Gastroesophageal sphincter (tissue), 4 donors: ENCODE measurements at regions not wholly inside any gene's neighbourhood (a gene's known extent, or its start where the extent isn't known, plus 50 kb on each side); places are given as distances from the start of the nearest gene placed in this dataset.

Source experiments
- ATAC-seq: fragments of 150-250 bp; one replicate; pipeline ENCODE4 v1.9.1; 2016; ENCODE audit warnings: mild to moderate bottlenecking, moderate library complexity
- H3K27ac ChIP-seq, 4 donors: fragments of 200-600 bp; sonication (generic) in 3 of 4; 1 replicate in 3 of 4; 2 replicates in 1 of 4; pipeline ENCODE4 v1.5.1; 2016 to 2019
- H3K27me3 ChIP-seq: fragments of 200-600 bp; sonication (generic); one replicate; pipeline ENCODE4 v1.5.1; 2019
- H3K36me3 ChIP-seq, 2 donors: fragments of 200-600 bp; sonication (generic); one replicate each; pipeline ENCODE4 v1.5.1; 2019; ENCODE audit warnings: control low read depth in 1 of 2
- H3K4me1 ChIP-seq, 3 donors: fragments of 200-600 bp; sonication (generic); 1 replicate in 2 of 3; 2 replicates in 1 of 3; pipeline ENCODE4 v1.5.1; 2016 to 2019; ENCODE audit warnings: control low read depth in 2 of 3
- H3K4me3 ChIP-seq, 2 donors: fragments of 200-600 bp; sonication (generic); one replicate each; pipeline ENCODE4 v1.5.1; 2019; ENCODE audit warnings: mild to moderate bottlenecking in 1 of 2, moderate library complexity in 1 of 2
- H3K9me3 ChIP-seq, 3 donors: fragments of 200-600 bp; sonication (generic); one replicate each; pipeline ENCODE4 v1.5.1; 2017 to 2019; ENCODE audit warnings: control low read depth in 2 of 3
- CTCF ChIP-seq, 4 experiments: fragments of 200-600 bp in 2 of 4; fragments of 450-650 bp in 2 of 4; sonication (generic) in 1 of 4; IDR thresholded peaks; one replicate each; pipeline ENCODE4 v1.5.1; 2017 to 2019; ENCODE audit warnings: antibody characterized with exemption in 4 of 4, mild to moderate bottlenecking in 2 of 4, moderate library complexity in 2 of 4
- EP300 ChIP-seq: sonication (generic); formaldehyde crosslinking; IDR thresholded peaks from one replicate; pipeline ENCODE4 v1.6.1; 2017; ENCODE audit warnings: antibody characterized with exemption, mild to moderate bottlenecking
- POLR2A ChIP-seq, 2 donors: fragments of 450-650 bp; IDR thresholded peaks; one replicate each; pipeline ENCODE4 v1.6.1; 2017; ENCODE audit warnings: antibody characterized with exemption in 2 of 2, mild to moderate bottlenecking in 2 of 2, moderate library complexity in 1 of 2
- POLR2AphosphoS5 ChIP-seq: sonication (generic); formaldehyde crosslinking; IDR thresholded peaks from one replicate; pipeline ENCODE4 v1.6.1; 2017; ENCODE audit warnings: antibody characterized with exemption
- WGBS, 2 donors: methylation state at CpG; one replicate each; pipeline ENCODE4 v1.1.5; 2018; ENCODE audit warnings: low coverage in 1 of 2; 5-methylcytosine and 5-hydroxymethylcytosine counted together

GRCh38 chr2:2744107-2744506, 413.0 kb upstream of the MYT1L start:
- Histone ChIP-seq H3K27me3 (no peaks in the 10 kb centered on the region), H3K36me3 (no peaks in the 10 kb centered on the region), H3K27ac (no peak overlapping the region), H3K9me3 (no peaks in the 10 kb centered on the region), H3K4me1 (peaks cover 0 to 20% (median 0%) of the 10 kb centered on the region in 3 donors), H3K4me3 (no peak overlapping the region)
- TF ChIP-seq EP300: no peak
- TF ChIP-seq POLR2A (IDR thresholded peaks at IDR 0.05): no peak
- no peak for TF ChIP-seq POLR2AphosphoS5
- TF ChIP-seq CTCF (IDR thresholded peaks at IDR 0.05): no peak
- ATAC-seq: no peak
- 62 to 100% methylated on average over 2 to 4 of the region's 5 CpGs for whole genome bisulfite sequencing, 2 donors

GRCh38 chr2:2743164-2743571, 412.1 kb upstream of the MYT1L start:
- TF ChIP-seq POLR2AphosphoS5 (peak; percentile 57), CTCF (IDR thresholded peaks at IDR 0.05) (peak in 1 of 4 experiments; percentile 15), POLR2A (IDR thresholded peaks at IDR 0.05) (no peak), EP300 (no peak)
- WGBS, 2 donors: 13 to 30% methylated on average over 1 to 2 of the region's 6 CpGs
- Histone ChIP-seq H3K36me3 (no peaks in the 10 kb centered on the region), H3K27me3 (no peaks in the 10 kb centered on the region), H3K4me3 (no peak overlapping the region), H3K27ac (no peak overlapping the region), H3K9me3 (no peaks in the 10 kb centered on the region), H3K4me1 (peaks cover 0 to 20% (median 0%) of the 10 kb centered on the region in 3 donors)
- peak; percentile 86 for ATAC-seq

GRCh38 chr2:2742726-2743125, 411.7 kb upstream of the MYT1L start:
- ATAC-seq: no peak
- H3K27ac ChIP-seq: no peak overlapping the region

GRCh38 chr2:2740238-2740775, 409.2 kb upstream of the MYT1L start:
- Histone ChIP-seq H3K27me3 (no peaks in the 10 kb centered on the region), H3K4me3 (no peak overlapping the region), H3K36me3 (no peaks in the 10 kb centered on the region), H3K27ac (no peak overlapping the region), H3K9me3 (no peaks in the 10 kb centered on the region), H3K4me1 (peaks cover 0 to 20% (median 0%) of the 10 kb centered on the region in 3 donors)
- no peak for ATAC-seq
- TF ChIP-seq EP300: no peak
- no peak for TF ChIP-seq POLR2A (IDR thresholded peaks at IDR 0.05)
- no peak for TF ChIP-seq CTCF (IDR thresholded peaks at IDR 0.05)
- no peak for TF ChIP-seq POLR2AphosphoS5
- 74 to 100% methylated on average over 1 of the region's 1 CpG for WGBS, 2 donors

More at GRCh38 chr2:2742726-2743125, 411.7 kb upstream of the MYT1L start:
- no peaks in the 10 kb centered on the region for H3K27me3 ChIP-seq
- H3K36me3 ChIP-seq: no peaks in the 10 kb centered on the region
- H3K4me3 ChIP-seq: no peak overlapping the region
- no peaks in the 10 kb centered on the region for H3K9me3 ChIP-seq
- TF ChIP-seq EP300 (no peak), POLR2AphosphoS5 (no peak), POLR2A (IDR thresholded peaks at IDR 0.05) (no peak), CTCF (IDR thresholded peaks at IDR 0.05) (no peak)
- WGBS, 2 donors: 47 to 52% methylated on average over 2 of the region's 2 CpGs
- H3K4me1 ChIP-seq: peaks cover 0 to 20% (median 0%) of the 10 kb centered on the region in 3 donors

GRCh38 chr2:2739231-2739795, 408.2 kb upstream of the MYT1L start:
- peaks cover 0 to 20% (median 0%) of the 10 kb centered on the region in 3 donors for H3K4me1 ChIP-seq
- H3K27ac ChIP-seq: no peak overlapping the region
- ATAC-seq: no peak
- 90 to 100% methylated on average over 2 to 5 of the region's 9 CpGs for WGBS, 2 donors
- no peaks in the 10 kb centered on the region for H3K27me3 ChIP-seq
- no peak overlapping the region for H3K4me3 ChIP-seq
- H3K36me3 ChIP-seq: no peaks in the 10 kb centered on the region
- no peaks in the 10 kb centered on the region for H3K9me3 ChIP-seq
- no peak for TF ChIP-seq EP300
- TF ChIP-seq CTCF (IDR thresholded peaks at IDR 0.05): no peak
- TF ChIP-seq POLR2AphosphoS5: no peak
- no peak for TF ChIP-seq POLR2A (IDR thresholded peaks at IDR 0.05)
